Vagina (tissue), 2 donors: ENCODE measurements at regions not wholly inside any gene's neighbourhood (a gene's known extent, or its start where the extent isn't known, plus 50 kb on each side); places are given as distances from the start of the nearest gene placed in this dataset.

Source experiments
- CTCF ChIP-seq, 3 experiments: fragments of 450-650 bp in 2 of 3; fragments of 200-600 bp in 1 of 3; sonication (generic) in 1 of 3; IDR thresholded peaks; one replicate each; pipeline ENCODE4 v1.5.1; 2017 to 2019; ENCODE audit warnings: antibody characterized with exemption in 3 of 3, mild to moderate bottlenecking in 2 of 3, moderate library complexity in 2 of 3
- POLR2A ChIP-seq, 2 donors: fragments of 450-650 bp; IDR thresholded peaks; one replicate each; pipeline ENCODE4 v1.6.1; 2017; ENCODE audit warnings: antibody characterized with exemption in 2 of 2, mild to moderate bottlenecking in 2 of 2, moderate library complexity in 2 of 2
- POLR2AphosphoS5 ChIP-seq, 2 donors: sonication (generic); formaldehyde crosslinking; IDR thresholded peaks; one replicate each; pipeline ENCODE4 v1.9.0; 2017; ENCODE audit warnings: antibody characterized with exemption in 2 of 2, mild to moderate bottlenecking in 2 of 2, low read depth in 1 of 2; ENCODE audit not compliant: insufficient read depth in 1 of 2

- TF ChIP-seq CTCF (IDR thresholded peaks at IDR 0.05), result no peak
- no peak for TF ChIP-seq POLR2AphosphoS5 (IDR thresholded peaks at IDR 0.05; ENCODE audit: insufficient read depth in 1 of 2, low read depth in 1 of 2)
- no peak for TF ChIP-seq POLR2A (IDR thresholded peaks at IDR 0.05)
Observed at GRCh38 chr2:76280686-76281085, 570.0 kb upstream of the GCFC2 start.
